ENCODE measurements at regions not wholly inside any gene's neighbourhood (a gene's known extent, or its start where the extent isn't known, plus 50 kb on each side); places are given as distances from the start of the nearest gene placed in this dataset.

DNA sequence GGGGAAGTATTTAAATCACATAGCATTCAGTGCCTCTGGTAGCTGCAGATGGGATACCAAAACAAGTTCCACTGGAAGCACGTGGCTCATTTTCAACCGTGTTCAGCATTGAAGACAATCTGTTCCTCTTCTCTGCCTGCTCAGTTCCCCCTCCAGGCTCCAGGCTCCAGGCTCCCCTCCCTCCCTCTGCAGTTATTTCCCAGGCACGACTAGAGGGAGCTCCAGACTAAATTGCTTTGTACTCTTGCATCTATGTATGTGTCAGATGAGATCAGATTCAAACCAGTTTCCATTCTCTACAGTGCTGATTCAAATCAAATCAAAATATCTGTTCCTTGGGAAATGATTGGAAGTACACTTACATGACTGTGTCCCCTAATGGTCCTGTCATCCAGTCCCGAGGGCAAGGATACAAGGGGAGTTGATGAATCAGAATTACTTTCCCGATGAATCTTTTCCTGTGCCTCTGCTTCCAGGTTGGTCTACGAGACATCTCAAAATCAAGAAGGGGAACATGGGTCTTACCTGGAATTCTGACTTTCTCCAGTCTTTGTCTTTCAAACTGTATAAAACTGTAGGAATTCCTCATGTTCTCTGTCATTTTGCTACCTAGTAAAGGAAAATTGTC is 600.5 kb downstream of the EDEM1 start:
- Histone ChIP-seq H3K27ac (ENCODE audit: low read length) (no peak overlapping the region), H2AFZ (ENCODE audit: low read length) (no peak overlapping the region)

DNA sequence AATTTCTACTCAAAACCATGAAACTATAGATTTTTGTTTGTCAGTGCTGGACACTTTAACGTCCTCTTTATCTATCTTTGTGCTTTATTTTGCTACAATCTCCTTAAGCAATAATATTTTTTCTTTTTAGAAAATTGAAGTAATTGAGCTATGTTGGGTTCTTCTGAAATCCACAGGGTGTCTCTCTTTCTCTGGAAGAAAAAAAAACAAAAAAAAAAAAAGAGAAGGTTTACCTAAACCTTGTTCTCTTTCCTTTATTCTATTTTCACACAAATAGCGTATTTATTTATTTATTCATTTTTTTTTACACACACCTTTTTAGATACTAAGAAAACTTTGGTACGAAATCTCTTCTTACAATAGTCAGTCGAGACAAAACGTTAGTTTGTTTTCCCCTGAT is 601.0 kb downstream of the EDEM1 start:
- Histone ChIP-seq H3F3A (ENCODE audit: insufficient read depth, low read length) (no peaks in the 10 kb centered on the region), H3K9ac (ENCODE audit: low read length) (no peak overlapping the region), H3K9me3 (replicated peaks; ENCODE audit: insufficient read depth, low read length) (no peaks in the 10 kb centered on the region), H3K4me3 (ENCODE audit: low read length) (no peak overlapping the region), H4K20me1 (ENCODE audit: insufficient read depth, low read length) (no peaks in the 10 kb centered on the region), H3K27me3 (replicated peaks; ENCODE audit: insufficient read depth, low read length) (no peaks in the 10 kb centered on the region), H3K4me1 (ENCODE audit: low read length) (no peaks in the 10 kb centered on the region), H3K27ac (ENCODE audit: low read length) (no peak overlapping the region), H3K9me2 (replicated peaks; ENCODE audit: insufficient read depth, low read length) (no peaks in the 10 kb centered on the region), H3K4me2 (ENCODE audit: low read depth, low read length) (no peak overlapping the region), H3K79me2 (ENCODE audit: low read length) (no peaks in the 10 kb centered on the region), H3K36me3 (replicated peaks; ENCODE audit: insufficient read depth, low read length) (no peaks in the 10 kb centered on the region), H2AFZ (ENCODE audit: low read length) (no peak overlapping the region)
- no peak for DNase-seq
- TF ChIP-seq EZH2phosphoT487 (IDR thresholded peaks at IDR 0.05; ENCODE audit: low read length): no peak

More for the DNA sequence above, 600.5 kb downstream of the EDEM1 start:
- Histone ChIP-seq H3K9me2 (replicated peaks; ENCODE audit: insufficient read depth, low read length) (no peaks in the 10 kb centered on the region), H3F3A (ENCODE audit: insufficient read depth, low read length) (no peaks in the 10 kb centered on the region), H3K27me3 (replicated peaks; ENCODE audit: insufficient read depth, low read length) (no peaks in the 10 kb centered on the region), H3K79me2 (ENCODE audit: low read length) (no peaks in the 10 kb centered on the region), H3K36me3 (replicated peaks; ENCODE audit: insufficient read depth, low read length) (no peaks in the 10 kb centered on the region), H4K20me1 (ENCODE audit: insufficient read depth, low read length) (no peaks in the 10 kb centered on the region), H3K9ac (ENCODE audit: low read length) (no peak overlapping the region), H3K4me3 (ENCODE audit: low read length) (no peak overlapping the region), H3K4me2 (ENCODE audit: low read depth, low read length) (no peak overlapping the region), H3K4me1 (ENCODE audit: low read length) (no peaks in the 10 kb centered on the region), H3K9me3 (replicated peaks; ENCODE audit: insufficient read depth, low read length) (no peaks in the 10 kb centered on the region)
- DNase-seq: no peak
- no peak for TF ChIP-seq EZH2phosphoT487 (IDR thresholded peaks at IDR 0.05; ENCODE audit: low read length)
- no peak for TF ChIP-seq EZH2 (optimal IDR thresholded peaks at IDR 0.05; ENCODE audit: low read depth, low read length)
- TF ChIP-seq, protein P1, sequence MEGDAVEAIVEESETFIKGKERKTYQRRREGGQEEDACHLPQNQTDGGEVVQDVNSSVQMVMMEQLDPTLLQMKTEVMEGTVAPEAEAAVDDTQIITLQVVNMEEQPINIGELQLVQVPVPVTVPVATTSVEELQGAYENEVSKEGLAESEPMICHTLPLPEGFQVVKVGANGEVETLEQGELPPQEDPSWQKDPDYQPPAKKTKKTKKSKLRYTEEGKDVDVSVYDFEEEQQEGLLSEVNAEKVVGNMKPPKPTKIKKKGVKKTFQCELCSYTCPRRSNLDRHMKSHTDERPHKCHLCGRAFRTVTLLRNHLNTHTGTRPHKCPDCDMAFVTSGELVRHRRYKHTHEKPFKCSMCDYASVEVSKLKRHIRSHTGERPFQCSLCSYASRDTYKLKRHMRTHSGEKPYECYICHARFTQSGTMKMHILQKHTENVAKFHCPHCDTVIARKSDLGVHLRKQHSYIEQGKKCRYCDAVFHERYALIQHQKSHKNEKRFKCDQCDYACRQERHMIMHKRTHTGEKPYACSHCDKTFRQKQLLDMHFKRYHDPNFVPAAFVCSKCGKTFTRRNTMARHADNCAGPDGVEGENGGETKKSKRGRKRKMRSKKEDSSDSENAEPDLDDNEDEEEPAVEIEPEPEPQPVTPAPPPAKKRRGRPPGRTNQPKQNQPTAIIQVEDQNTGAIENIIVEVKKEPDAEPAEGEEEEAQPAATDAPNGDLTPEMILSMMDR (IDR thresholded peaks at IDR 0.05; ENCODE audit: low read length): no peak

GRCh38 chr3:5791558-5791957 is 604.1 kb downstream of the EDEM1 start:
- Histone ChIP-seq H2AFZ (ENCODE audit: low read length) (no peak overlapping the region), H3K27ac (ENCODE audit: low read length) (no peak overlapping the region), H4K20me1 (ENCODE audit: insufficient read depth, low read length) (no peaks in the 10 kb centered on the region), H3K4me3 (ENCODE audit: low read length) (no peak overlapping the region), H3K4me1 (ENCODE audit: low read length) (no peaks in the 10 kb centered on the region), H3K27me3 (replicated peaks; ENCODE audit: insufficient read depth, low read length) (no peaks in the 10 kb centered on the region), H3K9ac (ENCODE audit: low read length) (no peak overlapping the region), H3K79me2 (ENCODE audit: low read length) (no peaks in the 10 kb centered on the region), H3K36me3 (replicated peaks; ENCODE audit: insufficient read depth, low read length) (no peaks in the 10 kb centered on the region), H3K9me3 (replicated peaks; ENCODE audit: insufficient read depth, low read length) (no peaks in the 10 kb centered on the region), H3K9me2 (replicated peaks; ENCODE audit: insufficient read depth, low read length) (no peaks in the 10 kb centered on the region), H3K4me2 (ENCODE audit: low read depth, low read length) (no peak overlapping the region), H3F3A (ENCODE audit: insufficient read depth, low read length) (no peaks in the 10 kb centered on the region)
- TF ChIP-seq, protein P1 (IDR thresholded peaks at IDR 0.05; ENCODE audit: low read length): no peak
- TF ChIP-seq EZH2phosphoT487 (IDR thresholded peaks at IDR 0.05; ENCODE audit: low read length) (no peak), EZH2 (optimal IDR thresholded peaks at IDR 0.05; ENCODE audit: low read depth, low read length) (no peak)
- DNase-seq: no peak

- H3K36me3 ChIP-seq (replicated peaks; ENCODE audit: insufficient read depth, low read length): no peaks in the 10 kb centered on the region
- no peaks in the 10 kb centered on the region for H3K4me1 ChIP-seq (ENCODE audit: low read length)
- no peaks in the 10 kb centered on the region for H3K27me3 ChIP-seq (replicated peaks; ENCODE audit: insufficient read depth, low read length)
- H2AFZ ChIP-seq (ENCODE audit: low read length): no peak overlapping the region
- no peak for DNase-seq
- H3K9me2 ChIP-seq (replicated peaks; ENCODE audit: insufficient read depth, low read length): no peaks in the 10 kb centered on the region
- TF ChIP-seq, protein P1 (IDR thresholded peaks at IDR 0.05; ENCODE audit: low read length): no peak
- no peak for TF ChIP-seq EZH2phosphoT487 (IDR thresholded peaks at IDR 0.05; ENCODE audit: low read length)
- no peak for TF ChIP-seq EZH2 (optimal IDR thresholded peaks at IDR 0.05; ENCODE audit: low read depth, low read length)
- no peaks in the 10 kb centered on the region for H3F3A ChIP-seq (ENCODE audit: insufficient read depth, low read length)
- no peak overlapping the region for H3K4me3 ChIP-seq (ENCODE audit: low read length)
- no peak overlapping the region for H3K4me2 ChIP-seq (ENCODE audit: low read depth, low read length)
- H3K27ac ChIP-seq (ENCODE audit: low read length): no peak overlapping the region
- H4K20me1 ChIP-seq (ENCODE audit: insufficient read depth, low read length): no peaks in the 10 kb centered on the region
- no peak overlapping the region for H3K9ac ChIP-seq (ENCODE audit: low read length)
- H3K79me2 ChIP-seq (ENCODE audit: low read length): no peaks in the 10 kb centered on the region
- no peaks in the 10 kb centered on the region for H3K9me3 ChIP-seq (replicated peaks; ENCODE audit: insufficient read depth, low read length)
Observed at GRCh38 chr3:5796541-5796940, 609.0 kb downstream of the EDEM1 start.
